Thyroid gland (tissue), 4 donors: ENCODE measurements at regions not wholly inside any gene's neighbourhood (a gene's known extent, or its start where the extent isn't known, plus 50 kb on each side); places are given as distances from the start of the nearest gene placed in this dataset.

ENCODE experiments used
- DNase-seq, 2 donors: peaks; one replicate each; pipeline ENCODE4 v3.0.0-alpha.2; 2019
- H3K27ac ChIP-seq, 3 donors: fragments of 200-600 bp; sonication (generic); 1 replicate in 2 of 3; 2 replicates in 1 of 3; pipeline ENCODE4 v1.5.1; 2016 to 2019; ENCODE audit warnings: mild to moderate bottlenecking in 1 of 3, moderate library complexity in 1 of 3
- H3K27me3 ChIP-seq: fragments of 200-600 bp; sonication (generic); one replicate; pipeline ENCODE4 v1.5.1; 2019
- H3K36me3 ChIP-seq, 2 donors: fragments of 200-600 bp; sonication (generic); one replicate each; pipeline ENCODE4 v1.5.1; 2016 to 2019
- H3K4me1 ChIP-seq, 2 donors: fragments of 200-600 bp; sonication (generic); one replicate each; pipeline ENCODE4 v1.5.1; 2017 to 2019
- H3K4me3 ChIP-seq, 3 donors: fragments of 200-600 bp; sonication (generic); replicated peaks in 1 of 3; 1 replicate in 2 of 3; 2 replicates in 1 of 3; pipeline ENCODE4 v1.5.1; 2016; ENCODE audit warnings: mild to moderate bottlenecking in 1 of 3
- H3K9me3 ChIP-seq: fragments of 200-600 bp; sonication (generic); one replicate; pipeline ENCODE4 v1.5.1; 2017
- POLR2A ChIP-seq, 2 donors: fragments of 450-650 bp; IDR thresholded peaks; one replicate each; pipeline ENCODE4 v1.6.1; 2017; ENCODE audit warnings: antibody characterized with exemption in 2 of 2, mild to moderate bottlenecking in 2 of 2, moderate library complexity in 1 of 2
- WGBS, 2 donors: methylation state at CpG; one replicate each; pipeline ENCODE4 v1.1.5; 2017; 5-methylcytosine and 5-hydroxymethylcytosine counted together
- intact Hi-C: fragments of 100-400 bp; cut with DNase I; formaldehyde crosslinking; loops from one replicate; pipeline ENCODE4 v1.15.1; 2023
- TF ChIP-seq, protein P1 (sequence below), 6 experiments: fragments of 200-600 bp in 3 of 6; fragments of 450-650 bp in 3 of 6; sonication (generic) in 3 of 6; IDR thresholded peaks; one replicate each; pipeline ENCODE4 v1.5.1; 2016 to 2019; ENCODE audit warnings: antibody characterized with exemption in 6 of 6, mild to moderate bottlenecking in 2 of 6, inconsistent platforms in 1 of 6, moderate library complexity in 1 of 6

DNA sequence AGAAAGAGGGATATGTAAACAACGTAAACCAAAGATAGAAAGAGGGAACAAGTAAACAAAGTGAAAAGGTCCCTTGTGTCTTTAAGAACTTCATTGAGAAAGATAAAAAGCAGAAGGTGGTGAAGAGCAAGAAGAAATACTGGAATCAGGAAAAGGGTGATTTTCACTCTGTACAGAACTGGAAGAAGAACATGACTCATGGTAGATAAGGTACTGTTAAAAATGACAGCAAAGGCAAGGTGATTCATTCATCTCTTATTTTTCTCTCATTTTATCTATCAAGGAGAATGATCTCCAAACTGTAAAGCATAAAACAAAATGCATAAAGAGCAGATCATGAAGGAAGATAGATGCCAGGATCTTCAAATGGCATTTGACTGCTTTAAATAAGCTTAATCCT is 724.6 kb upstream of the CELF4 start:
- DNase-seq, result no peak
- intact Hi-C loops, result no loop called here
- H3K27ac ChIP-seq, result no peak overlapping the region
- H3K4me1 ChIP-seq, result no peaks in the 10 kb centered on the region
- H3K36me3 ChIP-seq, result no peaks in the 10 kb centered on the region
- no peak for TF ChIP-seq POLR2A (IDR thresholded peaks at IDR 0.05)
- TF ChIP-seq, protein P1, sequence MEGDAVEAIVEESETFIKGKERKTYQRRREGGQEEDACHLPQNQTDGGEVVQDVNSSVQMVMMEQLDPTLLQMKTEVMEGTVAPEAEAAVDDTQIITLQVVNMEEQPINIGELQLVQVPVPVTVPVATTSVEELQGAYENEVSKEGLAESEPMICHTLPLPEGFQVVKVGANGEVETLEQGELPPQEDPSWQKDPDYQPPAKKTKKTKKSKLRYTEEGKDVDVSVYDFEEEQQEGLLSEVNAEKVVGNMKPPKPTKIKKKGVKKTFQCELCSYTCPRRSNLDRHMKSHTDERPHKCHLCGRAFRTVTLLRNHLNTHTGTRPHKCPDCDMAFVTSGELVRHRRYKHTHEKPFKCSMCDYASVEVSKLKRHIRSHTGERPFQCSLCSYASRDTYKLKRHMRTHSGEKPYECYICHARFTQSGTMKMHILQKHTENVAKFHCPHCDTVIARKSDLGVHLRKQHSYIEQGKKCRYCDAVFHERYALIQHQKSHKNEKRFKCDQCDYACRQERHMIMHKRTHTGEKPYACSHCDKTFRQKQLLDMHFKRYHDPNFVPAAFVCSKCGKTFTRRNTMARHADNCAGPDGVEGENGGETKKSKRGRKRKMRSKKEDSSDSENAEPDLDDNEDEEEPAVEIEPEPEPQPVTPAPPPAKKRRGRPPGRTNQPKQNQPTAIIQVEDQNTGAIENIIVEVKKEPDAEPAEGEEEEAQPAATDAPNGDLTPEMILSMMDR (IDR thresholded peaks at IDR 0.05), result no peak
- no peaks in the 10 kb centered on the region for H3K9me3 ChIP-seq
- H3K27me3 ChIP-seq, result no peaks in the 10 kb centered on the region
- no peak overlapping the region for H3K4me3 ChIP-seq
- 86 to 92% methylated on average over 1 of the region's 1 CpG for WGBS, 2 donors

DNA sequence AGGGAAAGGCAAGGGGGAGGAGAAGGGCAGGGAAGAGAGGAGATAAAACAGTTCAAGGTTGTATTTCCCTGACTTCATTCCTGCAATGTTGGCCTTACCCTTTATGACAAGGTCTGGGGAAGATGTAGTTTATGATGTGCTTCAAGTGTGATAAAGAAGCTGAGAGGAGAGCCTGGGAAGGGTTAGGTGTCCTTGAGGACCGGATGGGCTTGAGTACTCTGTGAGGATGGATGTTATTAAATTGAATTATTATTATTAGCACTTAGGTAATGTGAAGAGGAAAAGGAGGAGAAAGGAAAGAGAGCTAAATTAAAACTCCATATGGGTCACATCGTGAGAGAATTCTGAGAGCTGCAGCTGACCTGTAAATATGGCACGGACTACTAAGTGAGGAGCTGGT is 719.4 kb upstream of the CELF4 start:
- Histone ChIP-seq H3K27me3 (no peaks in the 10 kb centered on the region), H3K4me3 (no peak overlapping the region), H3K4me1 (no peaks in the 10 kb centered on the region), H3K27ac (no peak overlapping the region), H3K36me3 (no peaks in the 10 kb centered on the region), H3K9me3 (no peaks in the 10 kb centered on the region)
- 79 to 80% methylated on average over 3 of the region's 3 CpGs for WGBS, 2 donors
- TF ChIP-seq, protein P1 (IDR thresholded peaks at IDR 0.05), result no peak
- TF ChIP-seq POLR2A (IDR thresholded peaks at IDR 0.05), result no peak
- DNase-seq, result no peak
- intact Hi-C loops, result no loop called here

DNA sequence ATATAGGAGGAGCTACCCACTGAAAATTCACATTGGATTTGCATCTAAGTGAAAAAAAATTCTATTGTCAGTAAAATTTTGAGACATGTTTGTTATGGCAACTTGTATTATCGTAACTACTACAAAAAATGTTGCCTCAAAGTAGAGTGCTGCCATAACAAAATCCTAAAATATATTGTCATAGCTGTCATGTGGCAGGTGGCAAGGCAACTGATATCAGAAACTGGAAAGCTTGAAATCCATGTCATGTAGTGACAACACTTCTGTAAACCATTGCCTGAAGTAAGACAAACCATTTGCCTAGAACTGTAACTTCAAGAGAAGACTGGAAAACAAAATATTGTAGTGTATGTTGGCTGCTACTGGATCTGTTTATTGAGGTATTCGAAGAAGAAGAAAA is 697.5 kb upstream of the CELF4 start:
- Histone ChIP-seq H3K4me1 (no peaks in the 10 kb centered on the region), H3K36me3 (no peaks in the 10 kb centered on the region), H3K4me3 (no peak overlapping the region), H3K9me3 (no peaks in the 10 kb centered on the region), H3K27me3 (no peaks in the 10 kb centered on the region), H3K27ac (no peak overlapping the region)
- 92 to 94% methylated on average over 2 of the region's 2 CpGs for WGBS, 2 donors
- intact Hi-C loops, result no loop called here
- DNase-seq, result no peak
- no peak for TF ChIP-seq POLR2A (IDR thresholded peaks at IDR 0.05)
- TF ChIP-seq, protein P1 (IDR thresholded peaks at IDR 0.05), result no peak

DNA sequence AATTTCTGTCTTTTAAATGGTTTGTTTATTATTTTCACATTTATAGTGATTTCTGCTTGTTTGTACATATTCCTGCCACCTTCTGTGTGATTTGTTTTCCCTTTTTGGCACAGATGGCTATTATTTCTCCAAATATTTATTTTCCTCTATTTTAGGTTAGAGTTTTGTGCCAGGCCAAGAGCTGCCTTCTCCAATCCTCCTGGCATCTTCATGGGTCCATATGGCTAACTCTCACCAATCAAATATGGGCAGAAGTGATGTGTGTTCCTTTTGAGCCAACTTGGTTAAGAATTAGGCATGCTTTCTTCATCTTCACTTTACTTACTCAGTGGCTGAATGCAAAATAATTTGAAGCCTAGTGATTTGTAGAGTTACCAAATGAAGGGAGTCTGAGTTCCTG is 697.1 kb upstream of the CELF4 start:
- H3K27me3 ChIP-seq, result no peaks in the 10 kb centered on the region
- intact Hi-C loops, result no loop called here
- H3K4me3 ChIP-seq, result no peak overlapping the region
- H3K9me3 ChIP-seq, result no peaks in the 10 kb centered on the region
- DNase-seq, result no peak
- H3K36me3 ChIP-seq, result no peaks in the 10 kb centered on the region
- H3K27ac ChIP-seq, result no peak overlapping the region
- H3K4me1 ChIP-seq, result no peaks in the 10 kb centered on the region
- TF ChIP-seq, protein P1 (IDR thresholded peaks at IDR 0.05), result no peak
- no peak for TF ChIP-seq POLR2A (IDR thresholded peaks at IDR 0.05)

DNA sequence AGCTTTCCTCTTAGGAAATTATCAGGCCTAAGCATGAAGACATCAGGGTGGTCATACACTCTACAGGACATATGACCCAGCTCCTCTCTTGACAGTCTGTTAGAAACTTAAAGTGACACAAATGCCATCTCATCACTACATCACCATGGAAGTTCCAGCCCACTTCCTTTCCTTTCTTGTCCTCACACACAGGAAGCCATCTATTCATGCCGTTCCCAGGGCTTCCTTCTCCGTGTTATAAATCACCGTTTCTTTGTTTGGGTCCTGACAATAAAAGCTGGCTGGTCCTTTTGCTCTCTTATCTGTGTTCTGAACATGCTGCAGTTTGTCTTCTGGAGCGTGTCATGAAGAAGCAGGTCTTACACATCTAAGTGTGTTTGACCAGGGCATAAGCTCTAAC is 692.1 kb upstream of the CELF4 start:
- H3K27me3 ChIP-seq, result no peaks in the 10 kb centered on the region
- intact Hi-C loops, result no loop called here
- H3K4me3 ChIP-seq, result no peak overlapping the region
- no peak overlapping the region for H3K27ac ChIP-seq
- WGBS, 2 donors, result 56 to 69% methylated on average over 4 of the region's 4 CpGs
- H3K9me3 ChIP-seq, result no peaks in the 10 kb centered on the region
- no peaks in the 10 kb centered on the region for H3K4me1 ChIP-seq
- TF ChIP-seq POLR2A (IDR thresholded peaks at IDR 0.05), result no peak
- TF ChIP-seq, protein P1 (IDR thresholded peaks at IDR 0.05), result no peak
- no peak for DNase-seq
- no peaks in the 10 kb centered on the region for H3K36me3 ChIP-seq
